CD4-positive, alpha-beta T cell (primary cell): ENCODE measurements at regions not wholly inside any gene's neighbourhood (a gene's known extent, or its start where the extent isn't known, plus 50 kb on each side); places are given as distances from the start of the nearest gene placed in this dataset.

ENCODE experiments used
- ATAC-seq: fragments of 200-7000 bp; cut with Tn5 transposase; one replicate; pipeline ENCODE4 v1.10.0; 2022; ENCODE audit warnings: mild to moderate bottlenecking; ENCODE audit not compliant: poor library complexity
- CTCF ChIA-PET: fragments of 350-600 bp; sonication (Branson Sonifier 250); formaldehyde crosslinking; loops from one replicate; lab custom pipeline; 2021; ENCODE audit warnings: antibody characterized with exemption, inconsistent platforms; lab: Charles Lee
- POLR2A ChIA-PET: fragments of 350-600 bp; sonication (Branson Sonifier 250); formaldehyde crosslinking; loops from one replicate; lab custom pipeline; 2021; ENCODE audit warnings: antibody characterized with exemption, inconsistent platforms; lab: Charles Lee
- DNase-seq, 14 experiments: peaks; one replicate each; pipeline ENCODE4 v3.0.0-alpha.2; 2013 to 2020; ENCODE audit warnings: mixed read lengths in 2 of 14
- H3K27ac ChIP-seq, 2 donors: one replicate each; pipeline versions ENCODE4 v1.5.1 to v1.7.0; 2013; ENCODE audit warnings: low read length in 2 of 2, low read depth in 1 of 2, mild to moderate bottlenecking in 1 of 2
- H3K27me3 ChIP-seq, 2 experiments: 1 replicate in 1 of 2; 2 replicates in 1 of 2; pipeline versions ENCODE4 v1.6.1 to v1.7.0; 2013; ENCODE audit warnings: low read length in 2 of 2, control low read depth in 1 of 2, mild to moderate bottlenecking in 1 of 2, moderate library complexity in 1 of 2; ENCODE audit not compliant: insufficient read depth in 2 of 2, control insufficient read depth in 1 of 2
- H3K36me3 ChIP-seq: one replicate; pipeline ENCODE4 v1.6.1; 2013; ENCODE audit warnings: low read length, control low read depth; ENCODE audit not compliant: insufficient read depth
- H3K4me1 ChIP-seq: one replicate; pipeline ENCODE4 v1.6.1; 2013; ENCODE audit warnings: low read length, control low read depth; ENCODE audit not compliant: insufficient read depth
- H3K4me3 ChIP-seq: one replicate; pipeline ENCODE4 v1.5.1; 2013; ENCODE audit warnings: mild to moderate bottlenecking, low read length, moderate library complexity
- H3K9me3 ChIP-seq, 2 experiments: 1 replicate in 1 of 2; 2 replicates in 1 of 2; pipeline versions ENCODE4 v1.6.1 to v1.7.0; 2013; ENCODE audit warnings: low read length in 2 of 2, mild to moderate bottlenecking in 2 of 2, control low read depth in 1 of 2, moderate library complexity in 1 of 2; ENCODE audit not compliant: control insufficient read depth in 1 of 2, insufficient read depth in 1 of 2
- H3K27ac Mint-ChIP-seq: one replicate; pipeline ENCODE4 v1.8.0; 2020; ENCODE audit warnings: mixed read lengths
- H3K27me3 Mint-ChIP-seq: one replicate; pipeline ENCODE4 v1.8.0; 2021; ENCODE audit warnings: mixed read lengths
- H3K36me3 Mint-ChIP-seq: one replicate; pipeline ENCODE4 v1.8.0; 2021; ENCODE audit warnings: low read depth, mixed read lengths
- H3K4me1 Mint-ChIP-seq: one replicate; pipeline ENCODE4 v1.8.0; 2021; ENCODE audit warnings: low read depth, mixed read lengths
- H3K4me3 Mint-ChIP-seq: one replicate; pipeline ENCODE4 v1.8.0; 2020; ENCODE audit warnings: mild to moderate bottlenecking, mixed read lengths
- H3K9me3 Mint-ChIP-seq: one replicate; pipeline ENCODE4 v1.8.0; 2020; ENCODE audit warnings: mixed read lengths
- intact Hi-C, 2 experiments: fragments of 100-400 bp; cut with DNase I in 1 of 2; cut with micrococcal nuclease in 1 of 2; formaldehyde crosslinking; loops; one replicate each; pipeline versions ENCODE4 v1.15.1 to v1.9.0; 2023 to 2025; cut with DNase I, micrococcal nuclease
- TF ChIP-seq, protein P1 (sequence below): fragments of 200-600 bp; IDR thresholded peaks from one replicate; pipeline ENCODE4 v1.8.0; 2022; ENCODE audit warnings: antibody characterized with exemption, mild to moderate bottlenecking

DNA sequence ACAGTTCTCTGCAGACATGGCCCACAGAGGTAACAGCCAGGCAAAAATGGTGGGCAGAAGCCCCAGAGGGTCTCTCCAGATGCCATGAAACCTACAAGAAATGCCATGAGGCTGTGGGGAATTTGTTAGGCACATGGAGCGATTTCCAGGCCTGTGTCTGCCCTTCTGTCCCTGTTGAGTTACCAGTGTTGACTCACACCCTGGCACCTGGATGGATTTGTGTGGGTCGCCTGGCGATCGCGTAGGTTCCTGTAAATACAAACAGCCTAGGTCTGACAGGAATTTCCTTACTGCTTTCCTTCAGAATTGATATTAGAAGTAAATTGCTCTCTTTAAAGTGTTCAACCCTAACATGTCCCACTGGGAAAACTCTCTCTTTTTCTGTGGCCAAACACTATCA, 164.9 kb upstream of the EEPD1 start:
- Mint-ChIP-seq H3K27me3 (no peaks in the 10 kb centered on the region), H3K36me3 (no peaks in the 10 kb centered on the region), H3K4me1 (no peaks in the 10 kb centered on the region), H3K27ac (no peak overlapping the region), H3K9me3 (no peaks in the 10 kb centered on the region), H3K4me3 (no peak overlapping the region)
- ATAC-seq = no peak
- no peak for DNase-seq
- Histone ChIP-seq H3K4me1 (no peaks in the 10 kb centered on the region), H3K36me3 (no peaks in the 10 kb centered on the region), H3K9me3 (no peaks in the 10 kb centered on the region), H3K27ac (no peak overlapping the region), H3K4me3 (no peak overlapping the region), H3K27me3 (no peaks in the 10 kb centered on the region)
- intact Hi-C loops = loop anchor here in 1 of 2 experiments (5.0 kb wide), 1 partner anchor 214 kb away; no protein-coding TSS in a partner anchor
- TF ChIP-seq, protein P1, sequence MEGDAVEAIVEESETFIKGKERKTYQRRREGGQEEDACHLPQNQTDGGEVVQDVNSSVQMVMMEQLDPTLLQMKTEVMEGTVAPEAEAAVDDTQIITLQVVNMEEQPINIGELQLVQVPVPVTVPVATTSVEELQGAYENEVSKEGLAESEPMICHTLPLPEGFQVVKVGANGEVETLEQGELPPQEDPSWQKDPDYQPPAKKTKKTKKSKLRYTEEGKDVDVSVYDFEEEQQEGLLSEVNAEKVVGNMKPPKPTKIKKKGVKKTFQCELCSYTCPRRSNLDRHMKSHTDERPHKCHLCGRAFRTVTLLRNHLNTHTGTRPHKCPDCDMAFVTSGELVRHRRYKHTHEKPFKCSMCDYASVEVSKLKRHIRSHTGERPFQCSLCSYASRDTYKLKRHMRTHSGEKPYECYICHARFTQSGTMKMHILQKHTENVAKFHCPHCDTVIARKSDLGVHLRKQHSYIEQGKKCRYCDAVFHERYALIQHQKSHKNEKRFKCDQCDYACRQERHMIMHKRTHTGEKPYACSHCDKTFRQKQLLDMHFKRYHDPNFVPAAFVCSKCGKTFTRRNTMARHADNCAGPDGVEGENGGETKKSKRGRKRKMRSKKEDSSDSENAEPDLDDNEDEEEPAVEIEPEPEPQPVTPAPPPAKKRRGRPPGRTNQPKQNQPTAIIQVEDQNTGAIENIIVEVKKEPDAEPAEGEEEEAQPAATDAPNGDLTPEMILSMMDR = no peak
- ChIA-PET POLR2A (no interaction called here), CTCF (no interaction called here)

DNA sequence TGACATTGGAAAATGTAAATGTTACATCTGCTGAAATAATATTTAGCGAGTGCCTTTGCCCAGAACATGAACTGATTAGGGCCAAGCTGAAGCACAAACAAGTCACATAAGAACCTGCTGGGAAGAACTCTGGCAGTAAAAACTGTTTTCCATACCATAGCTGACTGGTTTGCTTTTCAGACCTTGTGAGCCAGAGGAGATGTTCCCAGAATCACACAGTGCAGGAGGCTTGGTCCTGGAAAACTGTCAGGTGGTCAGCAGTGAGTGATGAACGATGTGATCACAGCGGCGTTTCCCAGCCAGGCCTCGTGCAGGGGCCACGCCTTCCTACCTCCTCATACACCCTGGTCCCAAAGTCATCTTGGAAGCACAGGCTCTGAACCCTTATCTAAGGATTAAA, 164.2 kb upstream of the EEPD1 start:
- CTCF ChIA-PET = interaction anchor here (0.9 kb wide), 1 partner anchor 303 kb away, joined by 4 read pairs; no protein-coding TSS in a partner anchor
- Mint-ChIP-seq H3K27me3 (no peaks in the 10 kb centered on the region), H3K4me3 (no peak overlapping the region), H3K27ac (no peak overlapping the region), H3K4me1 (no peaks in the 10 kb centered on the region), H3K36me3 (no peaks in the 10 kb centered on the region), H3K9me3 (no peaks in the 10 kb centered on the region)
- intact Hi-C loops = loop anchor here in 1 of 2 experiments (1.0 to 5.0 kb wide), 2 partner anchors 49 to 213 kb away; no protein-coding TSS in a partner anchor
- DNase-seq (no peak), ATAC-seq (no peak)
- Histone ChIP-seq H3K27ac (no peak overlapping the region), H3K27me3 (no peaks in the 10 kb centered on the region), H3K9me3 (no peaks in the 10 kb centered on the region), H3K4me1 (no peaks in the 10 kb centered on the region), H3K36me3 (no peaks in the 10 kb centered on the region), H3K4me3 (no peak overlapping the region)
- TF ChIP-seq, protein P1 = no peak
- POLR2A ChIA-PET = no interaction called here

DNA sequence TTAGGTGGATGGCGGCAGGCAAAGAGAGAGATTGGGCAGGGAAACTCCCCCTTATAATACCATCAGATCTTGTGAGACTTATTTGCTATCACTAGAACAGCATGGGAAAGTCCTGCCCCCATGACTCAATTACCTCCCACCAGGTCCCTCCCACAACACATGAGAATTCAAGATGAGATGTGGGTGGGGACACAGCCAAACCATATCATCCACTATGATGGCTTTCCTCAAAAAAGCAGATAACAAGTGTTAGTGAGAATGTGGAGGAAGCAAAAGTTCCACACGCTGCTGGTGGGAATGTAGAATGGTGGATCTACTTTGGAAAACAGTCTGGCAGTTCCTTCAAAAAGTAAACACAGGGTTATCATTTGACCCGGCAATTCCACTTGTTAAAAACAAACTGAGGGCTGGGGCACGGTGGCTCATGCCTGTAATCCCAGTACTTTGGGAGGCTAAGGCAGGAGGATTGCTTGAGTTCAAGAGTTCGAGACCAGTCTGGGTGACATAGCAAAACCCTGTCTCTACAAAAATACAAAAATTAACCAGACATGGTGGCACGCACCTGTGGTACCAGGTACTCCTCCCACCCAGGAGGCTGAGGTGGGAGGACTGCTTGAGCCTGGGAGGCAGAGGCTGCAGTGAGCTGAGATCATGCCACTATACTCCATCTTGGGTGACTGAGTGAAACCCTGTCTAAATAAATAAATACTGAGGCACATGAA, 161.4 kb upstream of the EEPD1 start:
- intact Hi-C loops = no loop called here
- Histone ChIP-seq H3K4me1 (no peaks in the 10 kb centered on the region), H3K36me3 (no peaks in the 10 kb centered on the region), H3K9me3 (no peaks in the 10 kb centered on the region), H3K27me3 (no peaks in the 10 kb centered on the region), H3K27ac (no peak overlapping the region), H3K4me3 (no peak overlapping the region)
- H3K4me1 Mint-ChIP-seq = no peaks in the 10 kb centered on the region
- TF ChIP-seq, protein P1 = no peak
- no peak overlapping the region for H3K4me3 Mint-ChIP-seq
- CTCF ChIA-PET = no interaction called here
- no peaks in the 10 kb centered on the region for H3K27me3 Mint-ChIP-seq
- no peak for ATAC-seq
- no peaks in the 10 kb centered on the region for H3K36me3 Mint-ChIP-seq
- no peaks in the 10 kb centered on the region for H3K9me3 Mint-ChIP-seq
- H3K27ac Mint-ChIP-seq = no peak overlapping the region
- POLR2A ChIA-PET = no interaction called here
- no peak for DNase-seq
